ENCODE measurements at regions not wholly inside any gene's neighbourhood (a gene's known extent, or its start where the extent isn't known, plus 50 kb on each side); places are given as distances from the start of the nearest gene placed in this dataset.

DNA sequence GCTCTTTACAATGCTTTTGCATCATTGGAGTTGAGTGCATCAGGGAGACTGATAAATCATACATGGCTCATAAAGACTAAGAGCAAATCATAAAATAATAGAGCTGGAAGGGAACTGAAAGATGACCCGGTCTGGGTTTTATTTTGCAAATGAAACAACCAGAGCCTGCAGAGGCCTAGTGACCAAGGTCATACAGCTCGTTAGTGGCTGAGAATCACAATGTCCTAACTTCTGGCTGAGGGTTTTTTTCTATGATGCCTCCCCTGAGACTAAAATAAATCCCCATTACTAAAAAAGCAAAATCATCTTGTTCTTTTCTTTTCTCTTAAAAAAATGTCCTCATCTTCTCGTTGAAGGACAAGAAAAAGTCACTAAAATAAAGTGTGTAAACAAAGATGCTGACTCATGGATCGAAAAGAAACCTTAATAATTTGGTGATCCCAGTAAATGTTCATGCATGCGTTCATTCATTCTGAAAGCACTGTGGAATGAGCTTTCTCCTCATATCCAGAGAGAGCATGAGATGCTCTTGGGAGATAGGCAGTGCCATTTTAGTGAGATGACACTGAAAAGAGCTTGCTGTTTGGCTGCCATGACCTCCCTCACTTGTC, 107.8 kb upstream of the PHYHIPL start:
- Histone ChIP-seq H3K4me3 (no peak overlapping the region), H3K9me3 (no peaks in the 10 kb centered on the region), H3K4me1 (no peaks in the 10 kb centered on the region), H3K27ac (peak overlapping the region in 1 of 2 donors; percentile 68), H3K27me3 (no peaks in the 10 kb centered on the region), H3K36me3 (ENCODE audit: low read depth, missing control alignments) (no peaks in the 10 kb centered on the region)
- 29 to 30% methylated on average over 5 of the region's 5 CpGs for WGBS, 2 donors
- TF ChIP-seq CTCF (IDR thresholded peaks at IDR 0.05) (no peak), POLR2A (IDR thresholded peaks at IDR 0.05) (no peak)
- peak; percentile 40 for DNase-seq
- intact Hi-C loops (cut with DNase I; ENCODE audit: low total_unique reads), result no loop called here

GRCh38 chr10:59072038-59072437, 104.4 kb upstream of the PHYHIPL start:
- intact Hi-C loops (cut with DNase I; ENCODE audit: low total_unique reads), result no loop called here
- WGBS, 2 donors, result 79 to 94% methylated on average over 1 of the region's 1 CpG

GRCh38 chr10:59073456-59074053, 102.9 kb upstream of the PHYHIPL start:
- Histone ChIP-seq H3K9me3 (no peaks in the 10 kb centered on the region), H3K27me3 (no peaks in the 10 kb centered on the region), H3K27ac (no peak overlapping the region), H3K4me1 (no peaks in the 10 kb centered on the region), H3K36me3 (ENCODE audit: low read depth, missing control alignments) (no peaks in the 10 kb centered on the region), H3K4me3 (no peak overlapping the region)
- intact Hi-C loops (cut with DNase I; ENCODE audit: low total_unique reads), result no loop called here
- no peak for DNase-seq
- WGBS, 2 donors, result 57 to 79% methylated on average over 1 of the region's 1 CpG
- TF ChIP-seq CTCF (IDR thresholded peaks at IDR 0.05) (no peak), POLR2A (IDR thresholded peaks at IDR 0.05) (no peak)

More at GRCh38 chr10:59072038-59072437, 104.4 kb upstream of the PHYHIPL start:
- no peak for DNase-seq
- no peak overlapping the region for H3K4me3 ChIP-seq
- H3K9me3 ChIP-seq, result no peaks in the 10 kb centered on the region
- no peaks in the 10 kb centered on the region for H3K36me3 ChIP-seq (ENCODE audit: low read depth, missing control alignments)
- no peak overlapping the region for H3K27ac ChIP-seq
- TF ChIP-seq CTCF (IDR thresholded peaks at IDR 0.05), result no peak
- no peak for TF ChIP-seq POLR2A (IDR thresholded peaks at IDR 0.05)
- H3K4me1 ChIP-seq, result no peaks in the 10 kb centered on the region
- H3K27me3 ChIP-seq, result no peaks in the 10 kb centered on the region

GRCh38 chr10:59075576-59075975, 100.9 kb upstream of the PHYHIPL start:
- intact Hi-C loops (cut with DNase I; ENCODE audit: low total_unique reads), result no loop called here
- TF ChIP-seq CTCF (IDR thresholded peaks at IDR 0.05), result no peak
- no peak for TF ChIP-seq POLR2A (IDR thresholded peaks at IDR 0.05)
- peaks cover 5% of the 10 kb centered on the region for H3K4me1 ChIP-seq
- H3K4me3 ChIP-seq, result no peak overlapping the region
- no peak for DNase-seq
- no peak overlapping the region for H3K27ac ChIP-seq
- H3K27me3 ChIP-seq, result no peaks in the 10 kb centered on the region
- H3K36me3 ChIP-seq (ENCODE audit: low read depth, missing control alignments), result no peaks in the 10 kb centered on the region
- no peaks in the 10 kb centered on the region for H3K9me3 ChIP-seq
- WGBS, 2 donors, result 91 to 96% methylated on average over 1 of the region's 1 CpG

GRCh38 chr10:59077855-59078254, 98.6 kb upstream of the PHYHIPL start:
- intact Hi-C loops (cut with DNase I; ENCODE audit: low total_unique reads), result no loop called here
- Histone ChIP-seq H3K4me1 (peaks cover 5% of the 10 kb centered on the region), H3K36me3 (ENCODE audit: low read depth, missing control alignments) (no peaks in the 10 kb centered on the region), H3K4me3 (no peak overlapping the region), H3K27me3 (no peaks in the 10 kb centered on the region), H3K9me3 (no peaks in the 10 kb centered on the region), H3K27ac (peak overlapping the region in 1 of 2 donors; percentile 55)
- DNase-seq, result no peak
- 53 to 54% methylated on average over 2 of the region's 2 CpGs for WGBS, 2 donors
- TF ChIP-seq POLR2A (IDR thresholded peaks at IDR 0.05) (no peak), CTCF (IDR thresholded peaks at IDR 0.05) (no peak)

Measured in testis (tissue), 2 donors.